Colonic mucosa (tissue), 4 donors: ENCODE measurements at regions not wholly inside any gene's neighbourhood (a gene's known extent, or its start where the extent isn't known, plus 50 kb on each side); places are given as distances from the start of the nearest gene placed in this dataset.

Experiments
- DNase-seq: peaks from one replicate; pipeline ENCODE4 v3.0.0-alpha.2; 2020
- H3K27ac ChIP-seq: fragments of 200-600 bp; one replicate; pipeline ENCODE4 v1.8.0; 2021
- H3K27me3 ChIP-seq: fragments of 200-600 bp; one replicate; pipeline ENCODE4 v1.8.0; 2021
- H3K36me3 ChIP-seq: fragments of 200-600 bp; one replicate; pipeline ENCODE4 v1.8.0; 2021
- H3K4me1 ChIP-seq: fragments of 200-600 bp; one replicate; pipeline ENCODE4 v1.8.0; 2021; ENCODE audit warnings: mild to moderate bottlenecking
- H3K4me3 ChIP-seq: fragments of 200-600 bp; one replicate; pipeline ENCODE4 v1.8.0; 2021
- H3K9ac ChIP-seq, 2 donors: one replicate each; pipeline ENCODE4 v1.7.0; 2013; ENCODE audit warnings: control low read depth in 2 of 2, low read depth in 2 of 2, low read length in 2 of 2
- H3K9me3 ChIP-seq: fragments of 200-600 bp; one replicate; pipeline ENCODE4 v1.8.0; 2021
- CTCF ChIP-seq: fragments of 200-600 bp; IDR thresholded peaks from one replicate; pipeline ENCODE4 v1.8.0; 2022; ENCODE audit warnings: antibody characterized with exemption, mild to moderate bottlenecking
- intact Hi-C: fragments of 100-400 bp; cut with DNase I; formaldehyde crosslinking; loops from one replicate; pipeline ENCODE4 v1.14.1; 2022
- donor health status: healthy.
- donor health status: DM: no; HTN: no; CAD: no.
- donor health status: DM: no; HTN: no; CAD: no.

DNA sequence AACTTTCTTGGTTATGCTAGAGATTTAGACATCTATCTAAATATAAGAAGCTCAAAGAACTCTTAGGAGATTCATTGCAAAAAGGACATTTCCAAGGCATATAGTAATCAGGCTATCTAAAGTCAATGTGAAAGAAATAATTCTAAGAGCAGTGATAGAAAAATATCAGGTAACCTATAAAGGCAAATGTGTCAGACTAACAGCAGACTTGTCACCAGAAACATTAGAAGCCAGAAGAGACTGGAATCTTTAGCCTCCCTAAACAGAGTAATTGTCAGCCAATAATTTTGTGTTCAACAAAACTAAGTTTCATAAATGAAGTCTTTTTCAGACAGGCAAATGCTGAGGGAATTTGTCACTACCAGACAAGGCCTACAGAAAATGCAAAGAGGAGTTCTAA is 122.0 kb upstream of the SCAF11 start:
- H3K27ac ChIP-seq: no peak overlapping the region
- DNase-seq: no peak
- no peaks in the 10 kb centered on the region for H3K36me3 ChIP-seq
- H3K9me3 ChIP-seq: no peaks in the 10 kb centered on the region
- no peak overlapping the region for H3K9ac ChIP-seq
- H3K4me1 ChIP-seq: no peaks in the 10 kb centered on the region
- no peak for TF ChIP-seq CTCF
- intact Hi-C loops: no loop called here
- H3K27me3 ChIP-seq: no peaks in the 10 kb centered on the region
- no peak overlapping the region for H3K4me3 ChIP-seq

DNA sequence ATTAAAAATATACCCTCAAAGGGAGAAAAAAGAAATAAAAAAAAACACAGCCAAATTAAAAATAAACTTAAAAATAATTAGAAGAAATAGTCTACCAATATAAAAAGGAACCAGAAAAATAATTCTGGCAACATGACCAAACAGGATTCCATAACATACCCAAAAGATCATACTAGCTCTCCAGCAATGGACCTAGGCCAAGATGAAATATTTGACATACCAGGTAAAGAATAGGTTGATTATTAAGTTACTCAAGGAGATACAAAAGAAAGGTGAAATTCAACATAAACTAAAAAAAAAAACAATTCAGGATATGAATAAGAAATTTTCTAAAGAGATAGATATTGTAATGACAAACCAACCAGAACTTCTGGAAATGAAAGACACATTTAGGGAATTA is 121.3 kb upstream of the SCAF11 start:
- no peak overlapping the region for H3K4me3 ChIP-seq
- intact Hi-C loops: no loop called here

GRCh38 chr12:46110928-46111699 is 120.7 kb upstream of the SCAF11 start:
- DNase-seq: no peak
- intact Hi-C loops: no loop called here
- Histone ChIP-seq H3K36me3 (no peaks in the 10 kb centered on the region), H3K9me3 (no peaks in the 10 kb centered on the region), H3K9ac (no peak overlapping the region), H3K27ac (no peak overlapping the region), H3K4me1 (no peaks in the 10 kb centered on the region), H3K4me3 (no peak overlapping the region), H3K27me3 (no peaks in the 10 kb centered on the region)
- TF ChIP-seq CTCF: no peak

More for the DNA sequence above, 121.3 kb upstream of the SCAF11 start:
- Histone ChIP-seq H3K9me3 (no peaks in the 10 kb centered on the region), H3K9ac (no peak overlapping the region), H3K36me3 (no peaks in the 10 kb centered on the region), H3K27me3 (no peaks in the 10 kb centered on the region), H3K27ac (no peak overlapping the region), H3K4me1 (no peaks in the 10 kb centered on the region)
- TF ChIP-seq CTCF: no peak
- no peak for DNase-seq

DNA sequence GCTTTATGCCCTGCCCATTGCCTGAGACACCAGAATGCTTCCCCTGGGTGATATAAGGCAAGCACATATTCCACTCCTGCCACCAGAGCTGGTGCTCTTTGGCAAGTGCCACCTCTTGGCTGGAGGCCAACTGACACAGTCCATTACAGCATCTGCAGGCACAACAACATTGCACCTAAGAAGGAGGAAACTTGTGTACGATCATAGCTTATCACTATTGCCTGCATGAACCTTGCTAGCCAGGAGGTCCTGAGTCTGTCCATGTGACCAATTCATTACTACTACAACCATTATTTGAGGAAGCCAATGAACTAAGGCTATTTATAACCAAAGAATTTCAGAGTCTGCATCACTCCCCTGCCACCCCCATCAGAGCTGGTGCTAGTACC is 119.8 kb upstream of the SCAF11 start:
- Histone ChIP-seq H3K9ac (no peak overlapping the region), H3K27me3 (no peaks in the 10 kb centered on the region), H3K27ac (no peak overlapping the region), H3K4me1 (no peaks in the 10 kb centered on the region), H3K4me3 (no peak overlapping the region), H3K36me3 (no peaks in the 10 kb centered on the region), H3K9me3 (no peaks in the 10 kb centered on the region)
- peak; percentile 60 for DNase-seq
- TF ChIP-seq CTCF: no peak
- intact Hi-C loops: no loop called here

DNA sequence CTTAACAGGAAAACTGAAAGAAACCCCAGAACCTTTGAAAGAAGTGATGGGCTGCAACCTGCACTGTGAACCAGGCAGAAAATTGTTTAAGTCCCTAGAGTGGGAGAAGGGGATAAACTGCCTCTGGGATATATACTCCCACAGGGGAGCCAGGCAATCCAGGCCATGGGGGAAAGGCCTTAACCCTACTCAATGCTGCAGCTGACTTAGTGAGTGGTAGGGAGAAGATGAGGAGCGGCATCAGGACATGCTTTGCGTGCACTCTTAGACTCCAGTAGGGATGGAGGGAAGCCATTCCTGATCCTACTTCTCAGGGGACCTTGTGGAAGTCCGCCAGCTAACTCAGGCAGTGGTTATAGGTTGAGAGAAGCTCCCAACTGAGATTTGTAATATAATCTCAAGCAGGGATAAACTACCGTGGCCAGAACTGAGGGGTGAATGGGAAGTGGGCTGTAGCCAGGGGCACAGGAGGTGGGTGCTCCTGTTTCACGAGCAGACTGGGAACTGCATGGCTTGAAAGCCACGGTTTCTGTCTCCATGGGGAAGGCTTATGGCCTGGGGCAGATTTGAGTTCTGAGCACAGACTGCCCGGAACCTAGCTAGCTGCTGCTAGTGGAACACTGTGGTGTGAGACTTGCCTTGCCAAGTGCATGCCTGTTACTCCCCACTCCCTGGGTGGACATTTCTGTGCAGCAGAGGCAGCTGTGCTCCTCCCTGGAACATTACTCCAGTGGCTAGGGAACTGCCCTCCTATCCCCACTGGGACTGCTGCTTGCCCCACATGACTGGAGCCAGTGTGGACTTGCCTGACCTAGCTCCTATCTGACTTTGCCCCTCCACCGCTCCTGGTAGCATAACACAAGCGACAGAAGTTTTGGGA is 119.2 kb upstream of the SCAF11 start:
- TF ChIP-seq CTCF: no peak
- intact Hi-C loops: no loop called here
- no peak for DNase-seq
- Histone ChIP-seq H3K4me3 (no peak overlapping the region), H3K27ac (no peak overlapping the region), H3K4me1 (no peaks in the 10 kb centered on the region), H3K36me3 (no peaks in the 10 kb centered on the region), H3K27me3 (no peaks in the 10 kb centered on the region), H3K9me3 (no peaks in the 10 kb centered on the region), H3K9ac (no peak overlapping the region)
